Left lung (tissue), 4 donors: ENCODE measurements at regions not wholly inside any gene's neighbourhood (a gene's known extent, or its start where the extent isn't known, plus 50 kb on each side); places are given as distances from the start of the nearest gene placed in this dataset.

ENCODE experiments used
- ATAC-seq: fragments of 200-7000 bp; cut with Tn5 transposase; one replicate; pipeline ENCODE4 v1.9.1; 2020; ENCODE audit warnings: moderate library complexity
- DNase-seq, 4 donors: peaks; one replicate each; pipeline ENCODE4 v3.0.0-alpha.2; 2013 to 2020
- H3K27ac ChIP-seq, 2 donors: fragments of 200-600 bp; sonication (generic) in 1 of 2; one replicate each; pipeline versions ENCODE4 v1.5.0 to v1.8.0; 2020 to 2021
- H3K27me3 ChIP-seq, 2 donors: fragments of 200-600 bp; sonication (generic) in 1 of 2; one replicate each; pipeline versions ENCODE4 v1.5.0 to v1.8.0; 2020 to 2021
- H3K36me3 ChIP-seq, 2 donors: fragments of 200-600 bp; sonication (generic) in 1 of 2; one replicate each; pipeline versions ENCODE4 v1.5.0 to v1.8.0; 2020 to 2021
- H3K4me1 ChIP-seq, 2 donors: fragments of 200-600 bp; one replicate each; pipeline ENCODE4 v1.8.0; 2021
- H3K4me3 ChIP-seq, 2 donors: fragments of 200-600 bp; sonication (generic) in 1 of 2; one replicate each; pipeline versions ENCODE4 v1.5.0 to v1.8.0; 2020 to 2021; ENCODE audit warnings: mild to moderate bottlenecking in 1 of 2
- H3K9me3 ChIP-seq, 2 donors: fragments of 200-600 bp; sonication (generic) in 1 of 2; one replicate each; pipeline versions ENCODE4 v1.5.0 to v1.8.0; 2020 to 2021
- intact Hi-C, 2 donors: fragments of 100-400 bp; cut with DNase I; formaldehyde crosslinking; loops; one replicate each; pipeline versions ENCODE4 v1.11.2 to v1.14.2; 2022
- TF ChIP-seq, protein P1 (sequence below), 2 donors: fragments of 200-600 bp; sonication (generic) in 1 of 2; IDR thresholded peaks; one replicate each; pipeline versions ENCODE4 v1.5.0 to v1.8.0; 2021; ENCODE audit warnings: antibody characterized with exemption in 2 of 2
- donor health status: DM: no; HTN: yes; CAD: no.
- donor health status: DM: no; HTN: no; CAD: no.

- TF ChIP-seq, protein P1, sequence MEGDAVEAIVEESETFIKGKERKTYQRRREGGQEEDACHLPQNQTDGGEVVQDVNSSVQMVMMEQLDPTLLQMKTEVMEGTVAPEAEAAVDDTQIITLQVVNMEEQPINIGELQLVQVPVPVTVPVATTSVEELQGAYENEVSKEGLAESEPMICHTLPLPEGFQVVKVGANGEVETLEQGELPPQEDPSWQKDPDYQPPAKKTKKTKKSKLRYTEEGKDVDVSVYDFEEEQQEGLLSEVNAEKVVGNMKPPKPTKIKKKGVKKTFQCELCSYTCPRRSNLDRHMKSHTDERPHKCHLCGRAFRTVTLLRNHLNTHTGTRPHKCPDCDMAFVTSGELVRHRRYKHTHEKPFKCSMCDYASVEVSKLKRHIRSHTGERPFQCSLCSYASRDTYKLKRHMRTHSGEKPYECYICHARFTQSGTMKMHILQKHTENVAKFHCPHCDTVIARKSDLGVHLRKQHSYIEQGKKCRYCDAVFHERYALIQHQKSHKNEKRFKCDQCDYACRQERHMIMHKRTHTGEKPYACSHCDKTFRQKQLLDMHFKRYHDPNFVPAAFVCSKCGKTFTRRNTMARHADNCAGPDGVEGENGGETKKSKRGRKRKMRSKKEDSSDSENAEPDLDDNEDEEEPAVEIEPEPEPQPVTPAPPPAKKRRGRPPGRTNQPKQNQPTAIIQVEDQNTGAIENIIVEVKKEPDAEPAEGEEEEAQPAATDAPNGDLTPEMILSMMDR (IDR thresholded peaks at IDR 0.05) = no peak
- DNase-seq (peak in 1 of 4 donors; percentile 5), ATAC-seq (peak; percentile 26)
- no peaks in the 10 kb centered on the region for H3K9me3 ChIP-seq
- H3K4me3 ChIP-seq = no peak overlapping the region
- peaks cover 0 to 22% of the 10 kb centered on the region in 2 donors for H3K36me3 ChIP-seq
- H3K27me3 ChIP-seq = no peaks in the 10 kb centered on the region
- peak overlapping the region; percentile 28 to 45 for H3K27ac ChIP-seq
- intact Hi-C loops = no loop called here
- peaks cover 0 to 37% of the 10 kb centered on the region in 2 donors for H3K4me1 ChIP-seq
These were observed 157.2 kb upstream of the CARMIL1 start for GRCh38 chr6:25122001-25122400.

- Histone ChIP-seq H3K27ac (peak overlapping the region in 1 of 2 donors; percentile 37), H3K9me3 (no peaks in the 10 kb centered on the region), H3K36me3 (peaks cover 0 to 27% of the 10 kb centered on the region in 2 donors), H3K27me3 (no peaks in the 10 kb centered on the region), H3K4me3 (no peak overlapping the region), H3K4me1 (peaks cover 0 to 37% of the 10 kb centered on the region in 2 donors)
- DNase-seq (no peak), ATAC-seq (peak; percentile 29)
- intact Hi-C loops = no loop called here
- TF ChIP-seq, protein P1 (IDR thresholded peaks at IDR 0.05) = no peak
These were observed 156.4 kb upstream of the CARMIL1 start for GRCh38 chr6:25122622-25123237.

- intact Hi-C loops = no loop called here
- peaks cover 0 to 34% of the 10 kb centered on the region in 2 donors for H3K4me1 ChIP-seq
- no peaks in the 10 kb centered on the region for H3K27me3 ChIP-seq
- ATAC-seq (no peak), DNase-seq (no peak)
- no peaks in the 10 kb centered on the region for H3K9me3 ChIP-seq
- TF ChIP-seq, protein P1 (IDR thresholded peaks at IDR 0.05) = no peak
- no peak overlapping the region for H3K27ac ChIP-seq
- H3K36me3 ChIP-seq = peaks cover 0 to 33% of the 10 kb centered on the region in 2 donors
- H3K4me3 ChIP-seq = no peak overlapping the region
These were observed 154.9 kb upstream of the CARMIL1 start for GRCh38 chr6:25124216-25124715.

DNA sequence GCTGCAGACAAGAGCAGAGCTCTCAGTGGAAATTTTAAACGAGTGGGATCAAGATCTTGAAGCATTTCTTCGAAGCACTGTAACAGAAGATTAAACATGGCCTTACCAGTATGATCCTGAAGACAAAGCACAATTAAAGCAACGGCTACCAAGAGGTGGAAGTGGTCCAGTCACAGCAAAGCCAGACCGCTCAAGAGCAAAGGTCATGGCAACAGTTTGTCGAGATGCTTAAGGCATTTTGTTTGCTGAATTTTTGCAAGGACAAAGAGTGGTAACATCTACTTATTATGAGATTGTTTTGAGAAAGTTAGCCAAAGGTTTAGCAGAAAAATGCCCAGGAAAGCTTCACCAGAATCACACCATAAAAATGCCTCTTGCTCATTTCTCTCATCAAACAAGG, 153.4 kb upstream of the CARMIL1 start:
- intact Hi-C loops = no loop called here
- Histone ChIP-seq H3K36me3 (peaks cover 0 to 33% of the 10 kb centered on the region in 2 donors), H3K4me3 (no peak overlapping the region), H3K9me3 (no peaks in the 10 kb centered on the region), H3K27ac (no peak overlapping the region), H3K27me3 (no peaks in the 10 kb centered on the region), H3K4me1 (peaks cover 3 to 38% of the 10 kb centered on the region in 2 donors)
- TF ChIP-seq, protein P1 (IDR thresholded peaks at IDR 0.05) = no peak
- ATAC-seq = no peak
- DNase-seq = no peak

GRCh38 chr6:25127076-25127837, 151.9 kb upstream of the CARMIL1 start:
- TF ChIP-seq, protein P1 (IDR thresholded peaks at IDR 0.05) = no peak
- no peaks in the 10 kb centered on the region for H3K9me3 ChIP-seq
- H3K36me3 ChIP-seq = peaks cover 0 to 33% of the 10 kb centered on the region in 2 donors
- H3K4me1 ChIP-seq = peaks cover 7 to 40% of the 10 kb centered on the region in 2 donors
- DNase-seq (no peak), ATAC-seq (no peak)
- H3K27me3 ChIP-seq = no peaks in the 10 kb centered on the region
- intact Hi-C loops = no loop called here
- H3K4me3 ChIP-seq = no peak overlapping the region
- H3K27ac ChIP-seq = no peak overlapping the region
